Lower leg skin (tissue), 4 donors: ENCODE measurements at regions not wholly inside any gene's neighbourhood (a gene's known extent, or its start where the extent isn't known, plus 50 kb on each side); places are given as distances from the start of the nearest gene placed in this dataset.

Experiments
- DNase-seq, 2 donors: peaks; one replicate each; pipeline ENCODE4 v3.0.0-alpha.2; 2019; ENCODE audit warnings: low spot score in 2 of 2
- H3K4me3 ChIP-seq: fragments of 200-600 bp; sonication (generic); 2 replicates; pipeline ENCODE4 v1.5.1; 2017; ENCODE audit warnings: mild to moderate bottlenecking, low read depth; ENCODE audit not compliant: poor library complexity, severe bottlenecking
- POLR2A ChIP-seq, 2 donors: fragments of 450-650 bp; IDR thresholded peaks; one replicate each; pipeline ENCODE4 v1.6.1; 2016 to 2017; ENCODE audit warnings: antibody characterized with exemption in 2 of 2, mild to moderate bottlenecking in 1 of 2, moderate library complexity in 1 of 2
- WGBS, 2 donors: methylation state at CpG; one replicate each; pipeline ENCODE4 v1.1.5; 2018; 5-methylcytosine and 5-hydroxymethylcytosine counted together
- intact Hi-C: fragments of 100-400 bp; cut with DNase I; formaldehyde crosslinking; loops from one replicate; pipeline ENCODE4 v1.15.0; 2023; ENCODE audit warnings: low total_unique reads
- TF ChIP-seq, protein P1 (sequence below), 3 donors: fragments of 450-650 bp; IDR thresholded peaks; one replicate each; pipeline ENCODE4 v1.5.1; 2016; ENCODE audit warnings: antibody characterized with exemption in 3 of 3, mild to moderate bottlenecking in 3 of 3, moderate library complexity in 2 of 3

DNA sequence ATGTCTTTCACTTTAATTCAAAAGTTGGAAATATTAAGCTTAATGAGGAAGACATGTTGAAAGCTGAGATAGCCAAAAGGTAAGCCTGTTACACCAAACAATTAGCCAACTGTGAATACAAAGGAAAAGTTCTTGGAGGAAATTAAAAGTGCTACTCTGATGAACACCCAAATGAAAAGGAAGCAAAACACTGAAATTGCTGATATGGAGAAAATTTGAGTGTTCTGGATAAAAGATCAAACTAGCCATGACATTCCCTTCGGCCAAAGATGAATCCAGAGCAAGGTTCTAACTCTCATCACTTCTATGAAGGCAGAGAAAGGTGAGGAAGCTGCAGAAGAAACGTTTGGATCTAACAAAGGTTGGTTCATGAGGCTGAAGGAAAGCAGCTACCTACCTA, 280.8 kb upstream of the BCHE start:
- intact Hi-C loops, result no loop called here
- no peak overlapping the region for H3K4me3 ChIP-seq
- no peak for TF ChIP-seq POLR2A (IDR thresholded peaks at IDR 0.05)

DNA sequence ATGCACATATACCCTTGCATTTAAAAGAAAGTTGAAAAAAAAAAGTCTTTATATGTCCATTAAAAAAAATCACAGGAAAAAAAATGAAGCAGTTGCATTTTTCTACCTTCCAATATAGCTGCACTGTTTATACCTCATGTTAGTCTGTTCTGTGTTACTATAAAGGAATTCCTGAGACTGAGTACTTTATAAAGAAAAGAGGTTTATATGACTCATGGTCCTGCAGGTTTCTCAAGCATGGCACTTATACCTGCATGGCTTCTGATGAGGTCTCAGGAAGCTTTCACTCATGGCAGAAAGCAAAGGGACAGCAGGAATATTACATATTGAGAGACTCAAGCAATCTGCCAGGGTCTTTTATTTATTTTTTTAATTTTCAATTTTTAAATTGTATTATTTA, 277.2 kb upstream of the BCHE start:
- no peak overlapping the region for H3K4me3 ChIP-seq
- TF ChIP-seq, protein P1, sequence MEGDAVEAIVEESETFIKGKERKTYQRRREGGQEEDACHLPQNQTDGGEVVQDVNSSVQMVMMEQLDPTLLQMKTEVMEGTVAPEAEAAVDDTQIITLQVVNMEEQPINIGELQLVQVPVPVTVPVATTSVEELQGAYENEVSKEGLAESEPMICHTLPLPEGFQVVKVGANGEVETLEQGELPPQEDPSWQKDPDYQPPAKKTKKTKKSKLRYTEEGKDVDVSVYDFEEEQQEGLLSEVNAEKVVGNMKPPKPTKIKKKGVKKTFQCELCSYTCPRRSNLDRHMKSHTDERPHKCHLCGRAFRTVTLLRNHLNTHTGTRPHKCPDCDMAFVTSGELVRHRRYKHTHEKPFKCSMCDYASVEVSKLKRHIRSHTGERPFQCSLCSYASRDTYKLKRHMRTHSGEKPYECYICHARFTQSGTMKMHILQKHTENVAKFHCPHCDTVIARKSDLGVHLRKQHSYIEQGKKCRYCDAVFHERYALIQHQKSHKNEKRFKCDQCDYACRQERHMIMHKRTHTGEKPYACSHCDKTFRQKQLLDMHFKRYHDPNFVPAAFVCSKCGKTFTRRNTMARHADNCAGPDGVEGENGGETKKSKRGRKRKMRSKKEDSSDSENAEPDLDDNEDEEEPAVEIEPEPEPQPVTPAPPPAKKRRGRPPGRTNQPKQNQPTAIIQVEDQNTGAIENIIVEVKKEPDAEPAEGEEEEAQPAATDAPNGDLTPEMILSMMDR (IDR thresholded peaks at IDR 0.05), result no peak
- TF ChIP-seq POLR2A (IDR thresholded peaks at IDR 0.05), result no peak
- intact Hi-C loops, result no loop called here
- no peak for DNase-seq

More for the DNA sequence above, 280.8 kb upstream of the BCHE start:
- DNase-seq, result no peak
- 51% methylated on average over 2 of the region's 2 CpGs for WGBS, 2 donors

DNA sequence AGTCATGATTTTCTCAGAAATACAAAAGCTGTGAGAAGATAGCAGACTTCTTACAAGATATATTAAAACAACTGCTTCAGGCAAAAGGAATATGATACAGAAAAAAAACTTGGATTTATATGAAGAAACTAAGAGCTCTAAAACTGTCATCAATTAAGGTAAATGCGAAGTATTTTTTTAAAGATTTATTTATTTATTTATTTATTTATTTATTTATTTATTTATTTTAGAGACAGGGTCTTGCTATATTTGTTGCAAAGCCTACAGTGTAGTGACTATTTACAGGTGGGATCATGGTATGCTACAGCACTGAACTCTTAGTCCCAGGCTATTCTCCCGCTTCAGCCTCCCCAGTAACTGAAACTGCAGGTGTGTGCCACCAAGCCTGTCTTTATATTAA, 274.3 kb upstream of the BCHE start:
- intact Hi-C loops, result no loop called here
- 96% methylated on average over 2 of the region's 2 CpGs for WGBS, 2 donors
- H3K4me3 ChIP-seq, result no peak overlapping the region
- no peak for DNase-seq
- TF ChIP-seq POLR2A (IDR thresholded peaks at IDR 0.05), result no peak
- TF ChIP-seq, protein P1 (IDR thresholded peaks at IDR 0.05), result no peak

DNA sequence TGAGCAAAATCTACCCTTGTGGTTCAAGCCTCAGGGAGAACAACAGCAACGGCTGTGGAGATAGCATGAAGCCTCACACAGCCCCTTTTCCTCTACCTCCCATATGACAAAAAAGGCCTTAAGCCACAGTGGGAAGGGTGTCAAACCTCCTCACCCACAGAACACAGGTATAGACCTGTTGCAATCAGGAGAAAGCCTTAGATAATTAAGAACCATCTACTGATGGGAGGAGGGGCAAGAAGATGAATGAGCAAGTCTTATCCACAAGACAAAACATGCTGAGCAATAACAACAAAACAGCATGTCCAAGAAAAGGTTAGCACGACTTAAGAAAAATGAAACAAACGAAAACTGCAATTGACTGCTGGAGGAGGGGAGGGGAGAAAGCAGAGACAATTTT, 272.9 kb upstream of the BCHE start:
- no peak overlapping the region for H3K4me3 ChIP-seq
- intact Hi-C loops, result no loop called here
- no peak for DNase-seq
- TF ChIP-seq, protein P1 (IDR thresholded peaks at IDR 0.05), result no peak
- no peak for TF ChIP-seq POLR2A (IDR thresholded peaks at IDR 0.05)
- 45 to 62% methylated on average over 3 of the region's 3 CpGs for WGBS, 2 donors

DNA sequence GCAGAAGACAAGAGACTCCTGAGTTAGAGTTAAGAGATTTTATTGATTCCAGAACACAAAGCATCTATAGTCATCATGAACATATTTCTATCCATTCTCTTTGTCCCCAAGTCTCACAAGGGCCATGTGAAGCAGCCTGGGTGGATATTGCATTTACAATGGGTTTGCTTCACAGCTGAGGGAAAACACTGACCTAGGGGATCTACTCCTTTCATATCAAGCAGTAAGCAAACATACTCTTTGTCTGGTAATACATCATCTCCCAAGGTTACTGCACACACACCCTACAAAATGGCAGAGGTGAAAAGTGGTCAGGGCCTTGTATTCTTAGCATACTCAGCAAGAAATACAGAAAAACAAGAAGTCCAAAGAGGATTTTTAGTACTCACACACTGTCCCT, 267.7 kb upstream of the BCHE start:
- no peak overlapping the region for H3K4me3 ChIP-seq
- DNase-seq, result no peak
- intact Hi-C loops, result no loop called here
- TF ChIP-seq, protein P1 (IDR thresholded peaks at IDR 0.05), result no peak
- TF ChIP-seq POLR2A (IDR thresholded peaks at IDR 0.05), result no peak

DNA sequence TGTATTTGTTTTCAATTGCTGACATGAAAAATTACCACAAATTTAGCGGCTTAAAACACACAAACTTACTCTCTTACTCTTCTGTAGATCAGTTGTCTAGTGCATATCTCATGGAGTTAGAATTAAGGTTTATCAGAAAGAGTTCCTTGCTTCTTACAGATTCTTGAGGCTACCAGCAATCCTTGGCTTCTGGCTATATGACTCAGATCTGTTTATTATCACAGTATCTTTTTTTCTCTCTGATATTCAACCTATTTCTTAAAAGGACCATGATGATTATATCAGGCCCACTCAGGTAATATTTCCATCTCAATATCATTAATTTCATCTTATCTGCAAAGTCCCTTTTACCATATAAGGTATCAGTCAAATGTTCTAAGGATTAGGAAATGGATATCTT, 263.5 kb upstream of the BCHE start:
- TF ChIP-seq, protein P1 (IDR thresholded peaks at IDR 0.05), result no peak
- TF ChIP-seq POLR2A (IDR thresholded peaks at IDR 0.05), result no peak
- intact Hi-C loops, result no loop called here
- DNase-seq, result no peak
- H3K4me3 ChIP-seq, result no peak overlapping the region
- WGBS, 2 donors, result 90 to 91% methylated on average over 1 of the region's 1 CpG
